HCT116 (cell line): ENCODE measurements at regions not wholly inside any gene's neighbourhood (a gene's known extent, or its start where the extent isn't known, plus 50 kb on each side); places are given as distances from the start of the nearest gene placed in this dataset.

Experiments
- CTCF ChIP-seq, 3 experiments: fragments of 200-600 bp in 1 of 3; sonication (generic) in 1 of 3; IDR thresholded peaks in 2 of 3; conservative IDR thresholded peaks in 1 of 3; 2 replicates each; pipeline ENCODE4 v1.5.1; 2012 to 2017; ENCODE audit warnings: low read depth in 2 of 3, low read length in 2 of 3, antibody characterized with exemption in 1 of 3, borderline replicate concordance in 1 of 3, control low read depth in 1 of 3, mild to moderate bottlenecking in 1 of 3, mixed read lengths in 1 of 3, mixed run types in 1 of 3, moderate library complexity in 1 of 3; ENCODE audit not compliant: insufficient read depth in 1 of 3
- POLR2A ChIP-seq: IDR thresholded peaks from 2 replicates; pipeline ENCODE4 v1.7.0; 2011; ENCODE audit warnings: borderline replicate concordance; ENCODE audit not compliant: insufficient read depth, insufficient read length; ENCODE audit errors: extremely low read depth
- POLR2AphosphoS5 ChIP-seq: IDR thresholded peaks from 2 replicates; pipeline ENCODE4 v1.6.1; 2011; ENCODE audit warnings: mild to moderate bottlenecking, low read depth, low read length, moderate library complexity
- ZBTB33 ChIP-seq: IDR thresholded peaks from 2 replicates; pipeline ENCODE4 v1.6.1; 2011; ENCODE audit warnings: mild to moderate bottlenecking, low read length, moderate library complexity; ENCODE audit not compliant: insufficient replicate concordance; ENCODE audit errors: extremely low read depth

DNA sequence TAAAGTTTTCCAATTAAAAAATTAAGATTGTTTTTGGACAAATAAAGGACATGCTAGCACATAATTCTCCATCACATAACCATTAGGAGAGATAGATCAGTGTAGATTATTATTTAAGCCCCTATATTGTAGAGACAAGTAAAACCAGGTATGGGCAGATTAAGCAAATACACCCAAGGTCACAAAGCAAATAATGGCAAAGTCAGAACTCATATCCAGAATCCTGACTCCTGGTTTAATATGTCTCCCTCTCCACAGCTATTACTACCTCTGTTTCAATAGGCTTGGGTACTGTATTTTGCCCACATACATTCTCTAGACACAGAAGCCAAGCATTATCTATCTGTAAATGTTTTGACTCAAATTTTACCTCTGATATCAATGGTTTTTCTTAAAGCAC, 282.3 kb downstream of the EPHA4 start:
- TF ChIP-seq CTCF (IDR thresholded peaks at IDR 0.05 in 2 of 3, conservative IDR thresholded peaks at IDR 0.05 in 1 of 3; ENCODE audit: borderline replicate concordance in 1 of 3, insufficient read depth in 1 of 3, low read depth in 2 of 3, low read length in 2 of 3): no peak
- no peak for TF ChIP-seq POLR2AphosphoS5
- no peak for TF ChIP-seq ZBTB33
- no peak for TF ChIP-seq POLR2A
